MM.1S (cell line): ENCODE measurements at regions not wholly inside any gene's neighbourhood (a gene's known extent, or its start where the extent isn't known, plus 50 kb on each side); places are given as distances from the start of the nearest gene placed in this dataset.

ENCODE experiments used
- EZH2 ChIP-seq: fragments of 300-600 bp; sonication (generic); optimal IDR thresholded peaks from 2 replicates; pipeline ENCODE3; 2017; ENCODE audit warnings: low read depth, mild to moderate bottlenecking, antibody characterized with exemption, low read length, mixed read lengths
- TF ChIP-seq, protein P1 (sequence below): fragments of 300-600 bp; sonication (generic); IDR thresholded peaks from 2 replicates; pipeline ENCODE4 v1.5.1; 2016; ENCODE audit warnings: antibody characterized with exemption, low read length, mixed read lengths

DNA sequence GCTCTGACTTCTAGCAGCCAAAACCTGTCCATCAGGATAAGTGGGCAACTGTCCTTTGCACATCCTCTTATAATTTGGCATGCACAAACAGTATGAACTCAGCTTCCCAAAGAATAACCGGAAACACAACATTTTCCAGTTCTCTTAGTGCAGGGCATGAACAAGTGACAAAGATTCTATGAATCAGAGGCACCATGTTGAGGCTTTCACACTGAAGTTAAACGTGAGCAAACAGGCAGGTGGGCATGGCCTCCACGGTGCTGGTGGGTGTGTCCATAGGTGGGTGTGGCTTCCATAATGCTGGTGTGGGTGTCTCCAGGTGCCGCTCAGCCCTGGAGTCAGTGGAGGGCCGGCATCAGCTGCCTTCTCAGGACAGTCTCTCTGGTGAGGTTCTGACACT is 196.5 kb downstream of the SMIM20 start:
- TF ChIP-seq, protein P1, sequence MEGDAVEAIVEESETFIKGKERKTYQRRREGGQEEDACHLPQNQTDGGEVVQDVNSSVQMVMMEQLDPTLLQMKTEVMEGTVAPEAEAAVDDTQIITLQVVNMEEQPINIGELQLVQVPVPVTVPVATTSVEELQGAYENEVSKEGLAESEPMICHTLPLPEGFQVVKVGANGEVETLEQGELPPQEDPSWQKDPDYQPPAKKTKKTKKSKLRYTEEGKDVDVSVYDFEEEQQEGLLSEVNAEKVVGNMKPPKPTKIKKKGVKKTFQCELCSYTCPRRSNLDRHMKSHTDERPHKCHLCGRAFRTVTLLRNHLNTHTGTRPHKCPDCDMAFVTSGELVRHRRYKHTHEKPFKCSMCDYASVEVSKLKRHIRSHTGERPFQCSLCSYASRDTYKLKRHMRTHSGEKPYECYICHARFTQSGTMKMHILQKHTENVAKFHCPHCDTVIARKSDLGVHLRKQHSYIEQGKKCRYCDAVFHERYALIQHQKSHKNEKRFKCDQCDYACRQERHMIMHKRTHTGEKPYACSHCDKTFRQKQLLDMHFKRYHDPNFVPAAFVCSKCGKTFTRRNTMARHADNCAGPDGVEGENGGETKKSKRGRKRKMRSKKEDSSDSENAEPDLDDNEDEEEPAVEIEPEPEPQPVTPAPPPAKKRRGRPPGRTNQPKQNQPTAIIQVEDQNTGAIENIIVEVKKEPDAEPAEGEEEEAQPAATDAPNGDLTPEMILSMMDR, result no peak
- TF ChIP-seq EZH2, result no peak
